GM12878 (cell line): ENCODE measurements at regions not wholly inside any gene's neighbourhood (a gene's known extent, or its start where the extent isn't known, plus 50 kb on each side); places are given as distances from the start of the nearest gene placed in this dataset.

ENCODE experiments used
- ATAC-seq: fragments of 200-7000 bp; cut with Tn5 transposase; 3 replicates; pipeline ENCODE4 v1.9.1; 2020; ENCODE audit warnings: mild to moderate bottlenecking, moderate library complexity
- BruUV-seq: library from RNA; stranded (reverse); fragments of 400-500 nt; replicated peaks from 2 replicates; lab custom pipeline; 2021; lab: Mats Ljungman, UMichigan
- CTCF ChIA-PET: fragments of 300-600 bp; sonication (Branson Sonifier 250); formaldehyde crosslinking; extraction: SDS; loops from one replicate; lab custom pipeline; 2021; ENCODE audit warnings: inconsistent platforms; lab: Yijun Ruan, JAX
- POLR2A ChIA-PET: fragments of 350-600 bp; formaldehyde crosslinking; extraction: SDS; loops from one replicate; lab custom pipeline; 2021; ENCODE audit warnings: inconsistent platforms; lab: Charles Lee
- RAD21 ChIA-PET: fragments of 300-600 bp; sonication (Branson Sonifier 250); formaldehyde crosslinking; loops from one replicate; lab custom pipeline; 2023; ENCODE audit warnings: antibody characterized with exemption; ENCODE audit not compliant: unreplicated experiment; lab: Charles Lee
- SMC1A ChIA-PET: fragments of 300-600 bp; sonication (Branson Sonifier 250); formaldehyde crosslinking; loops from one replicate; lab custom pipeline; 2023; ENCODE audit not compliant: unreplicated experiment, uncharacterized antibody; lab: Charles Lee
- DNase-seq: peaks from one replicate; pipeline ENCODE4 v3.0.0-alpha.2; 2011; ENCODE audit warnings: low read depth, low spot score
- FAIRE-seq: peaks from 3 replicates; lab custom pipeline; 2011; peaks lifted over from hg19 to GRCh38; lab: Jason Lieb, UNC
- H2AFZ ChIP-seq: 2 replicates; pipeline ENCODE4 v1.6.0; 2011; ENCODE audit warnings: low read depth, low read length, control low read depth; ENCODE audit not compliant: control insufficient read depth
- H3K27ac ChIP-seq: 2 replicates; pipeline ENCODE4 v1.5.1; 2011; ENCODE audit warnings: control low read depth; ENCODE audit not compliant: control insufficient read depth, insufficient read depth
- H3K27me3 ChIP-seq, 2 experiments: replicated peaks in 1 of 2; 2 replicates each; pipeline versions ENCODE4 v1.6.0 to v1.6.1; 2011; ENCODE audit warnings: low read length in 1 of 2; ENCODE audit not compliant: control insufficient read depth in 2 of 2, insufficient read depth in 2 of 2
- H3K36me3 ChIP-seq, 2 experiments: 2 replicates each; pipeline ENCODE4 v1.5.1; 2011; ENCODE audit warnings: low read length in 1 of 2; ENCODE audit not compliant: control insufficient read depth in 2 of 2, insufficient read depth in 2 of 2
- H3K4me1 ChIP-seq: 2 replicates; pipeline ENCODE4 v1.6.1; 2011; ENCODE audit warnings: mild to moderate bottlenecking, low read length, moderate library complexity, mixed read lengths; ENCODE audit not compliant: control insufficient read depth, insufficient read depth
- H3K4me2 ChIP-seq: 2 replicates; pipeline ENCODE4 v1.6.0; 2011; ENCODE audit warnings: control low read depth; ENCODE audit not compliant: control insufficient read depth, insufficient read depth
- H3K4me3 ChIP-seq: fragments of 200-600 bp; sonication (generic); 2 replicates; pipeline ENCODE4 v1.5.1; 2016
- H3K79me2 ChIP-seq: 2 replicates; pipeline ENCODE4 v1.6.0; 2011; ENCODE audit warnings: low read length; ENCODE audit not compliant: control insufficient read depth, insufficient read depth
- H3K9ac ChIP-seq: 2 replicates; pipeline ENCODE4 v1.8.0; 2011; ENCODE audit warnings: low read length, control low read depth, mixed read lengths; ENCODE audit not compliant: control insufficient read depth, insufficient read depth
- H3K9me3 ChIP-seq: replicated peaks from 3 replicates; pipeline ENCODE4 v1.5.1; 2011; ENCODE audit warnings: mild to moderate bottlenecking, low read length; ENCODE audit not compliant: control insufficient read depth, insufficient read depth
- H4K20me1 ChIP-seq: 2 replicates; pipeline ENCODE4 v1.6.0; 2011; ENCODE audit not compliant: control insufficient read depth, insufficient read depth
- CBFB ChIP-seq: IDR thresholded peaks from 2 replicates; pipeline ENCODE4 v1.6.1; 2016; ENCODE audit warnings: antibody characterized with exemption, low read depth
- CBX5 ChIP-seq: sonication (generic); IDR thresholded peaks from 2 replicates; pipeline ENCODE4 v1.6.1; 2016; ENCODE audit warnings: low read depth, moderate library complexity, mild to moderate bottlenecking, inconsistent platforms
- CUX1 ChIP-seq: IDR thresholded peaks from 2 replicates; pipeline ENCODE4 v1.6.1; 2012; ENCODE audit warnings: improper control_type of control experiment, low read depth, low read length; ENCODE audit not compliant: insufficient replicate concordance
- IRF3 ChIP-seq: fragments of 450-650 bp; IDR thresholded peaks from 2 replicates; pipeline ENCODE4 v1.6.1; 2014; ENCODE audit warnings: mild to moderate bottlenecking
- NFYA ChIP-seq: IDR thresholded peaks from 2 replicates; pipeline ENCODE4 v1.6.1; 2011; ENCODE audit warnings: low read depth, mild to moderate bottlenecking, low read length, improper control_type of control experiment, borderline replicate concordance
- PAX8 ChIP-seq: fragments of 450-650 bp; IDR thresholded peaks from 2 replicates; pipeline ENCODE4 v1.6.1; 2017; ENCODE audit warnings: mild to moderate bottlenecking, moderate library complexity
- PKNOX1 ChIP-seq: fragments of 450-650 bp; IDR thresholded peaks from 2 replicates; pipeline ENCODE4 v1.6.1; 2016; ENCODE audit warnings: mild to moderate bottlenecking
- POLR2A ChIP-seq: IDR thresholded peaks from 2 replicates; pipeline ENCODE4 v1.6.1; 2011; ENCODE audit warnings: low read depth, mild to moderate bottlenecking, low read length
- RBBP5 ChIP-seq: fragments of 200-600 bp; sonication (generic); conservative IDR thresholded peaks from 2 replicates; pipeline ENCODE4 v1.6.1; 2016
- RFX5 ChIP-seq: IDR thresholded peaks from 2 replicates; pipeline ENCODE4 v1.6.1; 2011; ENCODE audit warnings: low read depth, low read length, improper control_type of control experiment
- SMAD1 ChIP-seq: fragments of 450-650 bp; IDR thresholded peaks from 2 replicates; pipeline ENCODE4 v1.6.1; 2018; ENCODE audit warnings: mild to moderate bottlenecking, low read depth; ENCODE audit not compliant: partially characterized antibody
- SMAD5 ChIP-seq: IDR thresholded peaks from 2 replicates; pipeline ENCODE4 v1.6.1; 2016; ENCODE audit warnings: antibody characterized with exemption, low read depth
- SREBF1 ChIP-seq: IDR thresholded peaks from 2 replicates; pipeline ENCODE4 v1.6.1; 2012; ENCODE audit warnings: mild to moderate bottlenecking, low read length
- SREBF2 ChIP-seq: IDR thresholded peaks from 2 replicates; pipeline ENCODE4 v1.6.1; 2012; ENCODE audit warnings: mild to moderate bottlenecking, low read length
- TARDBP ChIP-seq: IDR thresholded peaks from 2 replicates; pipeline ENCODE4 v1.6.1; 2016; ENCODE audit warnings: borderline replicate concordance
- YY1 ChIP-seq: IDR thresholded peaks from 2 replicates; pipeline ENCODE4 v1.6.1; 2011; ENCODE audit warnings: low read depth, mild to moderate bottlenecking, low read length
- ZNF274 ChIP-seq: IDR thresholded peaks from one replicate; pipeline ENCODE4 v1.8.0; 2011; ENCODE audit not compliant: insufficient read length, insufficient read depth
- ZNF622 ChIP-seq: fragments of 450-650 bp; IDR thresholded peaks from 2 replicates; pipeline ENCODE4 v1.6.1; 2017; ENCODE audit warnings: mild to moderate bottlenecking, inconsistent platforms
- WGBS: methylation state at CpG from one replicate; pipeline ENCODE4 v1.1.6; 2016; ENCODE audit warnings: low lambda C conversion rate; ENCODE audit not compliant: insufficient replicate concordance, insufficient coverage; ENCODE audit errors: missing lambda C conversion rate; 5-methylcytosine and 5-hydroxymethylcytosine counted together
- in situ Hi-C: fragments of 300-500 bp; cut with MboI; formaldehyde crosslinking; loops from 9 replicates; pipeline ENCODE4 v1.14.3; 2018; ENCODE audit warnings: mixed read lengths
- intact Hi-C: fragments of 100-400 bp; cut with micrococcal nuclease; formaldehyde crosslinking; loops from one replicate; pipeline ENCODE4 v1.14.2; 2022; ENCODE audit not compliant: unreplicated experiment

GRCh38 chr9:74369844-74370243 is 127.3 kb upstream of the RORB start:
- no TSS peak for BruUV-seq
- H3K27me3 ChIP-seq, result no peaks in the 10 kb centered on the region

GRCh38 chr9:74373348-74373747 is 123.8 kb upstream of the RORB start:
- in situ Hi-C loops, result no loop called here
- RAD21 ChIA-PET, result no interaction called here
- FAIRE-seq, result no peak
- no peak for TF ChIP-seq RBBP5
- TF ChIP-seq CUX1, result no peak
- TF ChIP-seq IRF3, result no peak
- TF ChIP-seq CBX5, result no peak
- no peak for TF ChIP-seq SMAD5
- no peak for TF ChIP-seq PAX8
- no peak for TF ChIP-seq ZNF274
- no peak for TF ChIP-seq POLR2A
- TF ChIP-seq PKNOX1, result no peak
- no peak for TF ChIP-seq ZNF622

More at GRCh38 chr9:74369844-74370243, 127.3 kb upstream of the RORB start:
- H3K9ac ChIP-seq, result no peak overlapping the region
- H3K4me3 ChIP-seq, result no peak overlapping the region
- no peak for FAIRE-seq
- H3K79me2 ChIP-seq, result no peaks in the 10 kb centered on the region
- POLR2A ChIA-PET, result no interaction called here
- intact Hi-C loops (no loop called here), in situ Hi-C loops (no loop called here)
- no peak overlapping the region for H3K27ac ChIP-seq
- ATAC-seq, result no peak
- no peak for DNase-seq
- no peak overlapping the region for H3K4me2 ChIP-seq
- RAD21 ChIA-PET, result no interaction called here
- H2AFZ ChIP-seq, result no peak overlapping the region
- no peaks in the 10 kb centered on the region for H3K36me3 ChIP-seq
- SMC1A ChIA-PET, result no interaction called here
- no peaks in the 10 kb centered on the region for H3K4me1 ChIP-seq
- CTCF ChIA-PET, result no interaction called here
- TF ChIP-seq RFX5 (no peak), SMAD1 (no peak), YY1 (no peak), NFYA (no peak), TARDBP (no peak), CBFB (no peak), SREBF2 (no peak), ZNF622 (no peak), SREBF1 (no peak)
- WGBS, result 0% methylated on average over 1 of the region's 1 CpG
- no peaks in the 10 kb centered on the region for H3K9me3 ChIP-seq
- no peaks in the 10 kb centered on the region for H4K20me1 ChIP-seq

More at GRCh38 chr9:74373348-74373747, 123.8 kb upstream of the RORB start:
- ChIA-PET POLR2A (no interaction called here), SMC1A (interaction anchor here (1.3 kb wide), 1 partner anchor 1172 kb away, joined by 3 read pairs; no protein-coding TSS in a partner anchor), CTCF (no interaction called here)
- intact Hi-C loops, result no loop called here
- H4K20me1 ChIP-seq, result no peaks in the 10 kb centered on the region
- H3K79me2 ChIP-seq, result no peaks in the 10 kb centered on the region
- no peak for ATAC-seq
- no peak overlapping the region for H3K27ac ChIP-seq
- H3K9me3 ChIP-seq, result no peaks in the 10 kb centered on the region
- H3K36me3 ChIP-seq, result no peaks in the 10 kb centered on the region
- no peak overlapping the region for H2AFZ ChIP-seq
- BruUV-seq, result no TSS peak
- H3K9ac ChIP-seq, result no peak overlapping the region
- H3K4me2 ChIP-seq, result no peak overlapping the region
- DNase-seq, result no peak
- H3K27me3 ChIP-seq, result no peaks in the 10 kb centered on the region; a peak in 1 of 4 replicates
- H3K4me3 ChIP-seq, result no peak overlapping the region
- no peaks in the 10 kb centered on the region for H3K4me1 ChIP-seq
